Fibroblast of mammary gland (primary cell): ENCODE measurements at regions not wholly inside any gene's neighbourhood (a gene's known extent, or its start where the extent isn't known, plus 50 kb on each side); places are given as distances from the start of the nearest gene placed in this dataset.

Experiments used
- DNase-seq: peaks from one replicate; pipeline ENCODE4 v3.0.0-alpha.2; 2010; ENCODE audit warnings: low read depth
- H3K4me3 ChIP-seq: 2 replicates; pipeline ENCODE4 v1.5.1; 2011; ENCODE audit warnings: low read depth, mild to moderate bottlenecking, low read length, moderate library complexity; ENCODE audit not compliant: control insufficient read depth
- CTCF ChIP-seq: conservative IDR thresholded peaks from 2 replicates; pipeline ENCODE4 v1.5.1; 2011; ENCODE audit warnings: low read depth, low read length, inconsistent platforms; ENCODE audit not compliant: control insufficient read depth, insufficient read depth

- no peak for TF ChIP-seq CTCF
- no peak for DNase-seq
- no peak overlapping the region for H3K4me3 ChIP-seq
These were observed 281.0 kb downstream of the OXSM start for GRCh38 chr3:26070854-26071253.

- no peak for TF ChIP-seq CTCF
- no peak overlapping the region for H3K4me3 ChIP-seq
- no peak for DNase-seq
These were observed 284.2 kb downstream of the OXSM start for GRCh38 chr3:26074080-26074479.

GRCh38 chr3:26078539-26078938, 288.6 kb downstream of the OXSM start:
- H3K4me3 ChIP-seq = no peak overlapping the region
- DNase-seq = no peak
- TF ChIP-seq CTCF = no peak

- TF ChIP-seq CTCF = no peak
- DNase-seq = no peak
- H3K4me3 ChIP-seq = no peak overlapping the region
These were observed 291.3 kb downstream of the OXSM start for GRCh38 chr3:26081166-26081565.

- no peak for DNase-seq
- no peak overlapping the region for H3K4me3 ChIP-seq
- no peak for TF ChIP-seq CTCF
These were observed 291.9 kb downstream of the OXSM start for GRCh38 chr3:26081806-26082205.

GRCh38 chr3:26082911-26083310, 293.0 kb downstream of the OXSM start:
- H3K4me3 ChIP-seq = no peak overlapping the region
- TF ChIP-seq CTCF = no peak

GRCh38 chr3:26084629-26085028, 294.7 kb downstream of the OXSM start:
- DNase-seq = no peak
- TF ChIP-seq CTCF = no peak
- no peak overlapping the region for H3K4me3 ChIP-seq

More at GRCh38 chr3:26082911-26083310, 293.0 kb downstream of the OXSM start:
- no peak for DNase-seq
